HEK293 (cell line): ENCODE measurements at regions not wholly inside any gene's neighbourhood (a gene's known extent, or its start where the extent isn't known, plus 50 kb on each side); places are given as distances from the start of the nearest gene placed in this dataset.

Source experiments
- CTCF ChIA-PET: fragments of 350-600 bp; formaldehyde crosslinking; extraction: SDS; loops from one replicate; lab custom pipeline; 2021; ENCODE audit warnings: antibody characterized with exemption; lab: Yijun Ruan, JAX
- POLR2A ChIA-PET: fragments of 300-600 bp; formaldehyde crosslinking; extraction: SDS; loops from one replicate; lab custom pipeline; 2020; ENCODE audit warnings: antibody characterized with exemption, inconsistent platforms; lab: Yijun Ruan, JAX
- H3K27ac ChIP-seq: fragments of 200-500 bp; sonication (Bioruptor generic); 2 replicates; pipeline ENCODE4 v1.5.1; 2014; ENCODE audit warnings: low read depth, low read length, control low read depth, inconsistent platforms; ENCODE audit errors: extremely low read depth
- H3K36me3 ChIP-seq, 2 experiments: fragments of 200-500 bp in 1 of 2; sonication (Bioruptor generic) in 1 of 2; 1 replicate in 1 of 2; 2 replicates in 1 of 2; pipeline ENCODE4 v1.5.1; 2014 to 2017; ENCODE audit warnings: inconsistent platforms in 2 of 2, low read length in 2 of 2; ENCODE audit not compliant: control insufficient read depth in 2 of 2, insufficient read depth in 1 of 2
- H3K4me1 ChIP-seq: fragments of 200-500 bp; sonication (Bioruptor generic); 2 replicates; pipeline ENCODE4 v1.5.1; 2014; ENCODE audit warnings: mild to moderate bottlenecking, low read length, inconsistent platforms; ENCODE audit not compliant: control insufficient read depth, insufficient read depth
- H3K4me3 ChIP-seq: 2 replicates; pipeline ENCODE4 v1.5.1; 2011; ENCODE audit warnings: low read depth, mild to moderate bottlenecking, control low read depth, low read length, moderate library complexity
- H3K9me3 ChIP-seq: fragments of 200-500 bp; sonication (Bioruptor generic); 2 replicates; pipeline ENCODE4 v1.5.1; 2014; ENCODE audit warnings: low read depth, low read length, inconsistent platforms; ENCODE audit not compliant: control insufficient read depth, insufficient read depth
- HIC1 ChIP-seq: fragments of 450-650 bp; formaldehyde crosslinking; IDR thresholded peaks from 2 replicates; pipeline ENCODE4 v1.5.1; 2016; ENCODE audit warnings: missing biosample characterization, missing genetic modification characterization
- KLF7 ChIP-seq: fragments of 450-650 bp; formaldehyde crosslinking; IDR thresholded peaks from 2 replicates; pipeline ENCODE4 v1.5.1; 2016; ENCODE audit warnings: missing biosample characterization, missing genetic modification characterization, borderline replicate concordance
- RBAK ChIP-seq: fragments of 450-650 bp; formaldehyde crosslinking; IDR thresholded peaks from 2 replicates; pipeline ENCODE4 v1.5.1; 2016; ENCODE audit warnings: missing biosample characterization, missing genetic modification characterization
- SCRT1 ChIP-seq: fragments of 450-650 bp; formaldehyde crosslinking; IDR thresholded peaks from 2 replicates; pipeline ENCODE4 v1.5.1; 2016; ENCODE audit warnings: missing biosample characterization, missing genetic modification characterization, borderline replicate concordance
- SP2 ChIP-seq: fragments of 450-650 bp; formaldehyde crosslinking; IDR thresholded peaks from 2 replicates; pipeline ENCODE4 v1.5.1; 2016; ENCODE audit warnings: missing biosample characterization, missing genetic modification characterization
- ZBTB11 ChIP-seq: fragments of 450-650 bp; formaldehyde crosslinking; conservative IDR thresholded peaks from 2 replicates; pipeline ENCODE4 v1.5.1; 2016; ENCODE audit warnings: low read depth, missing biosample characterization, missing genetic modification characterization
- ZBTB26 ChIP-seq: fragments of 450-650 bp; formaldehyde crosslinking; optimal IDR thresholded peaks from 2 replicates; pipeline ENCODE3; 2016; ENCODE audit warnings: missing biosample characterization, mild to moderate bottlenecking, missing genetic modification characterization
- ZNF10 ChIP-seq: fragments of 450-650 bp; formaldehyde crosslinking; IDR thresholded peaks from 2 replicates; pipeline ENCODE4 v1.5.1; 2017; ENCODE audit warnings: missing biosample characterization, missing genetic modification characterization
- ZNF112 ChIP-seq: fragments of 450-650 bp; formaldehyde crosslinking; IDR thresholded peaks from 2 replicates; pipeline ENCODE4 v1.5.0; 2017; ENCODE audit warnings: missing biosample characterization, missing genetic modification characterization
- ZNF121 ChIP-seq: fragments of 450-650 bp; formaldehyde crosslinking; IDR thresholded peaks from 2 replicates; pipeline ENCODE4 v1.5.1; 2016; ENCODE audit warnings: missing biosample characterization, missing genetic modification characterization
- ZNF169 ChIP-seq: fragments of 450-650 bp; formaldehyde crosslinking; IDR thresholded peaks from 2 replicates; pipeline ENCODE4 v1.5.1; 2016; ENCODE audit warnings: missing biosample characterization, missing genetic modification characterization
- ZNF175 ChIP-seq: fragments of 450-650 bp; formaldehyde crosslinking; IDR thresholded peaks from 2 replicates; pipeline ENCODE4 v1.5.1; 2016; ENCODE audit warnings: missing biosample characterization, missing genetic modification characterization
- ZNF248 ChIP-seq: fragments of 450-650 bp; formaldehyde crosslinking; IDR thresholded peaks from 2 replicates; pipeline ENCODE4 v1.5.1; 2017; ENCODE audit warnings: missing biosample characterization, missing genetic modification characterization
- ZNF292 ChIP-seq: fragments of 450-650 bp; formaldehyde crosslinking; IDR thresholded peaks from 2 replicates; pipeline ENCODE4 v1.5.1; 2016; ENCODE audit warnings: low read depth, missing biosample characterization, missing genetic modification characterization, borderline replicate concordance
- ZNF488 ChIP-seq: fragments of 450-650 bp; formaldehyde crosslinking; IDR thresholded peaks from 2 replicates; pipeline ENCODE4 v1.5.1; 2016; ENCODE audit warnings: missing biosample characterization, missing genetic modification characterization
- ZNF514 ChIP-seq: fragments of 450-650 bp; formaldehyde crosslinking; IDR thresholded peaks from 2 replicates; pipeline ENCODE4 v1.5.1; 2016; ENCODE audit warnings: missing biosample characterization, missing genetic modification characterization
- ZNF560 ChIP-seq: fragments of 450-650 bp; formaldehyde crosslinking; IDR thresholded peaks from 2 replicates; pipeline ENCODE4 v1.5.1; 2017; ENCODE audit warnings: missing biosample characterization, missing genetic modification characterization, borderline replicate concordance
- ZNF768 ChIP-seq: fragments of 450-650 bp; formaldehyde crosslinking; IDR thresholded peaks from 2 replicates; pipeline ENCODE4 v1.5.1; 2018; ENCODE audit warnings: missing biosample characterization, mild to moderate bottlenecking, missing genetic modification characterization
- ZNF776 ChIP-seq: fragments of 450-650 bp; formaldehyde crosslinking; IDR thresholded peaks from 2 replicates; pipeline ENCODE4 v1.5.0; 2017; ENCODE audit warnings: missing biosample characterization, missing genetic modification characterization, borderline replicate concordance
- ZSCAN4 ChIP-seq: fragments of 450-650 bp; formaldehyde crosslinking; IDR thresholded peaks from 2 replicates; pipeline ENCODE4 v1.5.1; 2017; ENCODE audit warnings: missing biosample characterization, missing genetic modification characterization

GRCh38 chr14:40476005-40476404 lies 1043.8 kb upstream of the FBXO33 start (continued):
- TF ChIP-seq ZNF768 (tag by site-specific recombination) = no peak
- TF ChIP-seq ZNF112 = no peak
- TF ChIP-seq ZNF560 = no peak

GRCh38 chr14:40467969-40468368 lies 1035.7 kb upstream of the FBXO33 start:
- no peaks in the 10 kb centered on the region for H3K36me3 ChIP-seq
- no peak overlapping the region for H3K4me3 ChIP-seq
- ChIA-PET CTCF (no interaction called here), POLR2A (no interaction called here)
- no peak overlapping the region for H3K27ac ChIP-seq
- H3K9me3 ChIP-seq = no peaks in the 10 kb centered on the region
- no peaks in the 10 kb centered on the region for H3K4me1 ChIP-seq
- TF ChIP-seq ZNF488 (no peak), SP2 (tag by site-specific recombination) (no peak), ZNF169 (tag by site-specific recombination) (no peak), ZNF292 (no peak), ZNF248 (tag by site-specific recombination) (no peak), ZBTB26 (no peak), ZSCAN4 (no peak), ZNF175 (tag by site-specific recombination) (no peak), ZNF776 (tag by site-specific recombination) (no peak), SCRT1 (tag by site-specific recombination) (no peak)

- TF ChIP-seq RBAK (tag by site-specific recombination) (no peak), HIC1 (tag by site-specific recombination) (no peak), ZNF121 (tag by site-specific recombination) (no peak), ZNF10 (no peak), ZBTB11 (tag by site-specific recombination) (no peak), KLF7 (tag by site-specific recombination) (no peak), ZNF514 (tag by site-specific recombination) (no peak)
- ChIA-PET CTCF (no interaction called here), POLR2A (no interaction called here)
- Histone ChIP-seq H3K36me3 (no peaks in the 10 kb centered on the region), H3K4me3 (no peak overlapping the region), H3K27ac (no peak overlapping the region), H3K9me3 (no peaks in the 10 kb centered on the region), H3K4me1 (no peaks in the 10 kb centered on the region)
Observed at GRCh38 chr14:40464531-40464930, 1032.3 kb upstream of the FBXO33 start.
